Activated CD4-positive, alpha-beta T cell treated with anti-CD3 and anti-CD28 coated beads, Interleukin-2, Interleukin-4, amounts not matched to agents 100 ng/mL and 50 ng/mL, durations not matched to agents 16 hours and 8 hours (primary cell): ENCODE measurements at regions not wholly inside any gene's neighbourhood (a gene's known extent, or its start where the extent isn't known, plus 50 kb on each side); places are given as distances from the start of the nearest gene placed in this dataset.

Experiments
- DNase-seq: peaks from one replicate; pipeline ENCODE4 v3.0.0-alpha.2; 2020; ENCODE audit warnings: low spot score

DNA sequence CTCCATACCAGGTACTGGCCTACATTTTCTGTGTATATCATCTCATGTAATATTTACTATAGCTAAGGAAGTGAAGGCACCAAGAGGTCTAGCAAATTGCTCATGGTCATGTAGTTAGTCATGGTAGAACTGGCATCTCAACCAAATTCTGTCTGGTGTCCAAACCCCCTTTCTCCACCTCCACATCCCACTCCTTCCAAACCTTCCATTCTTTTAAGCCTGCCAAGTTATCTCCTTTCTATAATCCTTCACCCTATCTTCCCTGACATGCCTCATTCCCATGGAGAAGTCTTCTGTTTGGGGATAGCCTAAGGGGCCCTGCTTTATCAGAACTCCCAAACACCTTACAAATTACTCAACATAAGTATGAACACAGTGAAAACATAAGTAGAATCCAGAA is 196.2 kb upstream of the HMGA2 start:
- no peak for DNase-seq

- DNase-seq, result no peak
Measured at GRCh38 chr12:65630555-65630954, 193.7 kb upstream of the HMGA2 start.

GRCh38 chr12:65631621-65632111 is 192.6 kb upstream of the HMGA2 start:
- DNase-seq, result no peak

GRCh38 chr12:65632131-65632855 is 192.0 kb upstream of the HMGA2 start:
- DNase-seq, result no peak

- DNase-seq, result no peak
Measured at GRCh38 chr12:65634061-65634460, 190.2 kb upstream of the HMGA2 start.

- no peak for DNase-seq
Measured at GRCh38 chr12:65634626-65635331, 189.5 kb upstream of the HMGA2 start.

DNA sequence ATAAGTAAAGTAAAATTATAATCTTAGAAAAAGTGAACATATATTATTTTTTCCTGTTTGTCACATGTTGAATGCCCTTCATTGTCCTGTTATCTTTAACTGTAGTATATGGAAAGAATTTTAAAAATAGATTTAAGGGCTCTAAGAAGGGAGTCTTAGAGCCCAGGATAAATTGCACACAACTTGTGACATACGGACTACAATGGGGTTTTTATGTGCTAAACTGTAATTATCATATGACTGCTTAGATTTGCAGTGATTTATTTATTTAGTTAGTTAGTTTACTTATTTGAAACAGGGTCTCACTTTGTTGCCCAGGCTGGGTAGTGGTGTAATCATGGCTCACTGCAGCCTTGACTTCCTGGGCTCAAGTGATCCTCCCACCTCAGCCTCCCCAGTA is 187.8 kb upstream of the HMGA2 start:
- DNase-seq, result no peak

GRCh38 chr12:65637150-65637549 is 187.1 kb upstream of the HMGA2 start:
- DNase-seq, result no peak

- no peak for DNase-seq
Measured at GRCh38 chr12:65637774-65638173, 186.5 kb upstream of the HMGA2 start.

- no peak for DNase-seq
Measured at GRCh38 chr12:65638324-65638723, 186.0 kb upstream of the HMGA2 start.

GRCh38 chr12:65640489-65640901 is 183.8 kb upstream of the HMGA2 start:
- DNase-seq, result no peak

DNA sequence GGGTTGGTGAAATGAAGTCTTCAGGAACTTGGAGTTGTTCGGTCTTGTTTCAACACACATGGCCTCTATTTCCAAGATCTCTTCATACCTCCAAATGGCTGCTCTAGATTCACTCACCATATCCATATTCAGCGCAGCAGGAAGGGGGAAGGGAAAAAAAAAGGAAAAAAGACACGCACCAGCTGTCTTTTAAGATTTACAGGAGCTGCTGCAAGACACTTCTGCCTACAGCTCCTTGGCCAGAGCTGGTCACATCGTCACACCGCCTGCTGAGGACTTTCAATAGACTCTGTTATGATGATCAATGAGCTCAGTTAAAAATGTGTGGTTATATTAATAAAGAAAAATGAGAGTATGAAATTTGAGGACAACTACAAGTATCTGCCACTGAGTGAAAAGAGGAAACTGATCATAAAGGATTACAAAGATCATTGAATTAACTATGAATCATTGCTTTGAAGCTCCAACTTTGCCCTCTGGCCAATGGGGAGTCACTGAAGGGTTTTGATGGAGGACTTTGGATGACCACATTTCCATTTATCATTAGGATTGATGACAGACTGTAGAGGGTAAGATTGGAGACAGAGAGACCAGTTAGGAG is 182.1 kb upstream of the HMGA2 start:
- DNase-seq, result no peak

DNA sequence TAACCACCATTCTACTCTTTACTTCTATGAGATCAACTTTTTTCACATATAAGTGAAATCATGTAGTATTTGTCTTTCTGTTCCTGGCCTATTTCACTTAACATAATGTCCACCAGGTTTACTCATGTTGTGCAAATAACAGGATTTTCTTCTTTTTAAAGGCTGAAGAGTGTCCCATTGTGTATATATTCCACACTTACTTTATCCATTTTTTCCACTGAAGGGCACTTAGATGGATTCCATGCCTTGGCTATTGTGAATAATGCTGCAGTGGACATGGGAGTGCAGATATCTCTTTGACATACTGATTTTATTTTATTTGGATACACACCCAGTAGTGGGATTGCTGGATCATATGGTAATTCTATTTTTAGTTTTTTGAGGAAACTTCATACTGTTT is 181.1 kb upstream of the HMGA2 start:
- no peak for DNase-seq

DNA sequence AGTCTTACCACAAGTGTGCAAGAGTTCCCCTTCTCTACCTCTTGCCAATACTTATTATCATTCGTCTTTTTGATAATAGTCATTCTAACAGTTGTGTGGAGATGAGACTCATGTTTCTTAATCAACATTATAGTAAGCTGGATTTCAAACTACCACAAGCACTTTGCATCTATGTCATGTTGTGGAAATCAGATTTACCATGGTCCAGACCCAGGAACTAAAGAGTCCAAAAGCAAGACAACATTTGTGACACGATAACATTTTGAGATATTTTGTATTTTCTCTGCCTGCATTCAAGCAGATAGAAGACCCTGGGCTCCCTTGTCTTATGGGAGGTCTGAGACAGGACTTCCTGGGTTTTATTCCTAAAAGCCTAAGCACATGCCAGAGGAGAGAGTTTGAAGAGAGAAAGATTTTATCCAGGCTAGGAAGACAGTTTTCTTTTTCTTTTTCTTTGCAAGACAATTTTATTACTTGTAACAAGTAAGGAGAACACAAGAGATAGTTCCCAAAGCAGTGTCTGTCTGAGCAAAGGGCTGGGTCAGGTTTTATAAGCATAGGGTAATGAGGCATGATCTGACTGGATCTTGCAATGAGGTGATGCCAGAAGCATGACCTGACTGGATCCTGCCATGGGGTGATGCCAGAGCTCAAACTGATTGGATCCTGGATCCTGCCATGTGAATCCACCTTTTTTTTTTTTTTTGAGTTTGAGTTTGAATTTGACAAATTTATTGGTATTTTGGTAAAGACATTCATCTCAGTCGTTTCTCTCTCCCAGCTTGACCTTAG is 180.5 kb upstream of the HMGA2 start:
- DNase-seq, result no peak

GRCh38 chr12:65646127-65646643 is 178.1 kb upstream of the HMGA2 start:
- DNase-seq, result no peak

DNA sequence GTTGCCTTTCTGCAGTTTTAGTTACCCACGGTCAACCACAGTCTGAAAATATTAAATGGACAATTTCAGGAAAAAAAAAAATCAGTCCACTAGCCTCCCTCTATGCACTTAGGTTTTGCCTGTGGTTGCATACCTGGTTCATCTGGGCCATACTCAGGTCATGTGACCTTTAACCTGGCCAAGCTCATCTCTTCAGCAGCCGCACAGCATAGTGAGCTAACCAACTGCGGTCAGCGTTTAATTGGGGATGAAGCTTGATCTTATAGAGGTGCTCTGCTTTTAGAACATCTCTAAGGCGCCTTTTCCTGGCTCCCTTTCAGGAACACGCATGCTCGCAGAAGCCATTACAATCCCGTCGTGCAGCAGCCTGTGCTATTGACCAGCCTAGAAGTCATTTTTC is 177.2 kb upstream of the HMGA2 start:
- no peak for DNase-seq

DNA sequence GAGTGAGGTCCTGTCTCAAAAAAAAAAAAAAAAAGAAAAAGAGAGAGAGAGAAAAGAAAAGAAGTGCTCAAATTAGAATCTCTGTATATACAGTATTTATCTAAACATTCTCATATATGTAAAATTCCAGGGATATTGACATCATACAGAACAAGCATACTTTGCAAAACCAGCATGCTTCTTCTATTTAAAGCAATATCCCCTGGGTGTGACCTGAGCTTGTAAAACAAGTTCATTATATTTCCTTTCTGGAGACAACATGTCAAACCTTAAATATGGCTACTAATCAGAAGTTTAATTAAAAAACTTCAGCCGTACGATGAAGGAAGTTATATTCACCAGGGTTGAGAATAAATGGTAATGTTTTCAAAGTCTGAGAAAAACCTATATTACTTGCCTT is 175.8 kb upstream of the HMGA2 start:
- DNase-seq, result no peak

- DNase-seq, result no peak
Measured at GRCh38 chr12:65649126-65649525, 175.2 kb upstream of the HMGA2 start.

- peak; percentile 18 for DNase-seq
Measured at GRCh38 chr12:65651060-65651459, 173.2 kb upstream of the HMGA2 start.

DNA sequence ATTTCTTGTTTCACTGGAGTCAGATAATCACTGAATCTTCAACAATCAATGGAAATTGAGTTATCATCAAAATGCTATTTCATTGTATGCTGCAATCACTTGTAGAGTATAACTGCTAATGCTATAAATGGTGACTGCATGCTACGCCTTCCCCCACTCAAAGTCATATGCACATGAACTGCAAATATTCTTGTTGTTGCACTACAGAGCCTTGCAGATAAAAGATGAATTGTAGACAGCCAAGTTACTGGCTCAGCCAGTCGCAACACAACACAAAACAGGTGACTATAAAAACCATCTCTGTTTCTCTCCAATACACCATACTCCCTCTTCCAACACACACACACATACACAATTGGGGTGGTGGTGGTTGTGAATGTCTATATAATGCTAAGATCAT is 171.0 kb upstream of the HMGA2 start:
- DNase-seq, result no peak

GRCh38 chr12:65653946-65654629 is 170.2 kb upstream of the HMGA2 start:
- DNase-seq, result no peak

GRCh38 chr12:65655074-65655493 is 169.2 kb upstream of the HMGA2 start:
- no peak for DNase-seq
